Tongue (tissue), 1 donor: ENCODE measurements at regions not wholly inside any gene's neighbourhood (a gene's known extent, or its start where the extent isn't known, plus 50 kb on each side); places are given as distances from the start of the nearest gene placed in this dataset.
"Not testable (repeated sequence)": the region's sequence is repeated elsewhere in the genome, so short reads cannot be mapped to it uniquely, and the experiment has no call there.

Source experiments
- DNase-seq: peaks from one replicate; pipeline ENCODE4 v3.0.0-alpha.2; 2015

DNA sequence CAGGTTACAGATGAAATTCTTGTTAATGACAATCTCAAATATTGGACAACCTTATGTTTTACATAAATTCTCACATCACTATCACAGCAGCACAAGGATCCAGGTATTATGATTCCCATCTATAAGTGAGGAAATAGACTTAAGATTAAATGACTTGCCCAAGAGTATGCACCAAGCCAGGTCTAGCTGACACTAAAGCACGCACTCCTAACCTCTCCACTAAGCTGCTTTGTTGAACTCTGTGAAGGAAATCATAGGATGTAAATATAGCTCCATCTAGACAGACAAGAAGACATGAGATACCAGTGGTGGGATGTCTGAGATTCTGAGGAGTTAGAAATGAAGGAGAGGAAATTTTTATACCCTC is 87.9 kb downstream of the PHLDA1 start:
- no peak for DNase-seq

DNA sequence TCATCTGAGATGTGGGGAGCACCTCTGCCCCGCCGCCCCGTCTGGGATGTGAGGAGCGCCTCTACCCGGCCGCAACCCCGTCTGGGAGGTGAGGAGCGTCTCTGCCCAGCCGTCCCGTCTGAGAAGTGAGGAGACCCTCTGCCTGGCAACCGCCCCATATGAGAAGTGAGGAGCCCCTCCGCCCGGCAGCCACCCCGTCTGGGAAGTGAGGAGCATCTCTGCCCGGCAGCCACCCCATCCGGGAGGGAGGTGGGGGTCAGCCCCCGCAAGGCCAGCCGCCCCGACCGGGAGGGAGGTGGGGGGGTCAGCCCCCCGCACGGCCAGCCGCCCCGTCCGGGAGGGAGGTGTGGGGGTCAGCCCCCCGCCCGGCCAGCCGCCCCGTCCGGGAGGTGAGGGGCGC is 89.9 kb downstream of the PHLDA1 start:
- DNase-seq = not testable (repeated sequence)

DNA sequence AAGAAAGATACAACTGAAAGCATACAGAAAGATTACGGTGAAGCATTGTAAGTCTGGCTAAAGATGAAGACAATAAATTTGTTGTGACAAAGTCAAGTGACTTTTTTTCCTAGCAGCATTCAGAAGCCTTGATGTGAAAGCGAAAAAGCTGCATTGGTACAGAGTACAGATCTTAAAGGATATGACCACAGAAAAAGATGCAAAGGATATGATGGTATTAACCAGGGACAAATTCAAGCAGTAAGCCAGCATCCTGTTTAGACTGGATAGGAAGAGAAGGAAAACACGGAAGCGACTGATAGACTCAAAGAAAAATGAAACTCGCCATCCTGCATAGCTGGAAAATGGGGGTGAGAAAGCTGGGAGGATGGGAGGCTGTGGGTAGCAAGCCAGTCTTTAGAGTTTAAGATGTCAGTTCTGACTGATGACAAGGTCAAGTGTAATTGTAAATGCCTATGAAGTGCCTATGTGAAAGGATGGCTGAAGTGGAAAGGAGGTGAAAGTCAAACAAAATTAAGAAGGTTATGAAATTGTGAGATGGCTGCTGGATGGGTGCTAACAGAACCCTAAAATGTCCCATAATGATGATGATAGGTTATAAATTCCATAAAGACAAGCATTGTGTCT is 92.4 kb downstream of the PHLDA1 start:
- no peak for DNase-seq

DNA sequence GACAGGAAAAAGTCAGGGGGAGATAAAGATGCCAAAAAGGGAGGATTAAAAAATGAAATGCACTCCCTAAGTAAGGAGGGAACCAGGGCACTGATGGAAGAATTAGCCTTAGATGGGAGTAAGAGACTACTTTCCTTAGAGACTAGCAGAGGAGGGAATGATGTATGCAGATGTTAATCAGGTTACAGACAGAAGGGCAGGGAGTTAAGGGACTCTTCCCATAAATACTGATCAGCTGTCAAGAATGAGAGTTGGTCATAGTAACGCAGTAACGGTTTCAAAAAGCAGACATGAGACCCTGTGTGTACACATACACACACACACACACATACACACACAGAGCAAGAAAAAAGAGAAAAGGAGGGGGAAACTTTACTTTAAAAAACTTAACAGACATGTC is 93.4 kb downstream of the PHLDA1 start:
- DNase-seq = peak; percentile 11

DNA sequence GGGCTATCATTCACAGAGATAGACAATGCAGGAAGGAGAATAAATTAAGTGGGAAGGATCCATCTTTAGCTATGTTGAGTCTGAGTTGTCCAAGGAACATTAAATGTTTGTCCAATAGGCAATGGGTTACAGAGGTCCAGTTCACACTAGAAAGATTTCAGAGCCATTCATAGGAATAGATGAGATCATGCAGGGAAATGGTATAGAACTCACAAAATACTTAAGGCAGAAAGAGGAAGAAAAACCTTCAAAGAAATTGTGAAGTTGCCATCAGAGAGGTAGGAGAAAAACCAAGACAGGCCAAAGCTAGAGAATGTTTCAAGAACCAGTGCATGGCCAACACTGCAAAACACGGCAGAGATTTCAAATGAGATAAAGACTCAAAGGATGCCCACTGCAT is 94.1 kb downstream of the PHLDA1 start:
- no peak for DNase-seq

GRCh38 chr12:75936515-75937440 is 94.8 kb downstream of the PHLDA1 start:
- DNase-seq = no peak

- no peak for DNase-seq
These were observed 95.9 kb downstream of the PHLDA1 start for GRCh38 chr12:75935539-75936242.

DNA sequence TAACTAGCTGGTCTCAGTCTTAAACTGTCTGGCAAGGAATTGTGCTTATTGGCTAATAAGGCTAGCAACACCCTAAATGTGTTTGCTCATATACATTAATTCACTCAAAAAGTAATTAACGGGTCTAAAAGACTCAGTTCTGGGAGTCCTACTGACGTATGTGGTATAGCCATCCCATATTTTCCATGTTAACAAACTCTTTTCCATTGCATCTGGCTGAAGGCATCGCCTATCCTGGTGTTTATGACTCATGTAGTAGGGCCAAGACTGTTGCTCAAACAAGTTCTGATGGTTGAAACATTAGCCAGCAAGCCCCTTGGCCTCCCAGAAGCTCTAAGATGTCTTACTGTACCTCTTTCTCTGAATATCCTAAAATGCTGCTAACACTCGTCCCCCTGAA is 98.5 kb downstream of the PHLDA1 start:
- no peak for DNase-seq

GRCh38 chr12:75932241-75932640 is 99.3 kb downstream of the PHLDA1 start:
- DNase-seq = no peak

DNA sequence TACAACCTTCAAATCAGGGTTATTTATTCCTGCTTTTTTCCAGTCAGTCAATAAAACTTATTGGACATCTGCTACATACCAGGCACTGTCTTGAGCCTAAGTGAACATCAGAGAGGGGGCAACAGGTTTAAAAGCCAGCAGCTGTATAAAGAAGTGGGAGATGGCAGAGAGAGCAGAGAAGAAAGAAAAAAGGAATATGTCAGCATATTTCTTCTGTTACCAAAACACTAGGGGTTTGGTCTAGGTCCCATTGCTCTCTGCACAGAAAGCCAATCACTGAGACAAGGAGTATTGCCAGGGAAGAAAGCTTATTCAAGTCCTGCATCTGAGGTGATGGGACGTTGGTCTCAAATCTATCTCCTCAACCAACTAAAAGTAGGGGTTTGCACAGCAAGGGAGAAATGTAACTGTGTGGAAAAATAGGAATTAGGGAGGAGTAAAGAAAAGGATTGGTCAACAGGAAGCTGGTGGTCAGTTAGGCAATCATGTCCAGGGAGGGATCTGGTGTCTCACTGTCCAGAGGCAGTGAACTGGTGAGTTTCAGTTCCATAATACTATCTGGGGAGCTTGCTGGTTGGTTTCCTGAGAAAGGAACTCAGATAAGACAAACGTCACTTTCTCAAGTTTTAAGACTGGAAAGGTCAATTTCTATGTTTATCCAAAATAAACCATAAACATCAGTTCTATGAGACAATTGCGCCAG is 107.5 kb downstream of the PHLDA1 start:
- no peak for DNase-seq

GRCh38 chr12:75922944-75923642 is 108.5 kb downstream of the PHLDA1 start:
- DNase-seq = no peak

- no peak for DNase-seq
These were observed 109.8 kb downstream of the PHLDA1 start for GRCh38 chr12:75921622-75922289.

DNA sequence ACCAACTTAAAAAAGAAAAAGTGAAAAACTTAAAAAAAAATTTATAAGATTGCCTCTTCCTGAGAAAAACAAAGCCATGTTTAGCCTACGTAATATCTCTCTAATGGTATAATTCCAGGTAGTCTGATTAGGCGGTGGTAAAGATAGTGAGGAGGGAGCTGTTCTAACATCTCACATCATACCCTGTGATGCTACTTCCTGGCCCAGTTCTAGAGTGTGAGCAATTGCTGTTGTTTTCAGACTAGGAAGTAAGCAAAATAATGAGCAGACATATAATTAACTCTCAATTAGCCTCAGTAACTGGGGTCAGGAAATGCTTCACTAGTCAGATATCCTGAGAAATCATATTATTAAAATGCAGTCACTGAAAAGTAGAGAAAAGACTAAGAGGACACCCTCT is 113.9 kb downstream of the PHLDA1 start:
- DNase-seq = no peak

- no peak for DNase-seq
These were observed 114.5 kb downstream of the PHLDA1 start for GRCh38 chr12:75917083-75917482.

- DNase-seq = peak; percentile 69
These were observed 117.8 kb downstream of the PHLDA1 start for GRCh38 chr12:75913502-75914351.

DNA sequence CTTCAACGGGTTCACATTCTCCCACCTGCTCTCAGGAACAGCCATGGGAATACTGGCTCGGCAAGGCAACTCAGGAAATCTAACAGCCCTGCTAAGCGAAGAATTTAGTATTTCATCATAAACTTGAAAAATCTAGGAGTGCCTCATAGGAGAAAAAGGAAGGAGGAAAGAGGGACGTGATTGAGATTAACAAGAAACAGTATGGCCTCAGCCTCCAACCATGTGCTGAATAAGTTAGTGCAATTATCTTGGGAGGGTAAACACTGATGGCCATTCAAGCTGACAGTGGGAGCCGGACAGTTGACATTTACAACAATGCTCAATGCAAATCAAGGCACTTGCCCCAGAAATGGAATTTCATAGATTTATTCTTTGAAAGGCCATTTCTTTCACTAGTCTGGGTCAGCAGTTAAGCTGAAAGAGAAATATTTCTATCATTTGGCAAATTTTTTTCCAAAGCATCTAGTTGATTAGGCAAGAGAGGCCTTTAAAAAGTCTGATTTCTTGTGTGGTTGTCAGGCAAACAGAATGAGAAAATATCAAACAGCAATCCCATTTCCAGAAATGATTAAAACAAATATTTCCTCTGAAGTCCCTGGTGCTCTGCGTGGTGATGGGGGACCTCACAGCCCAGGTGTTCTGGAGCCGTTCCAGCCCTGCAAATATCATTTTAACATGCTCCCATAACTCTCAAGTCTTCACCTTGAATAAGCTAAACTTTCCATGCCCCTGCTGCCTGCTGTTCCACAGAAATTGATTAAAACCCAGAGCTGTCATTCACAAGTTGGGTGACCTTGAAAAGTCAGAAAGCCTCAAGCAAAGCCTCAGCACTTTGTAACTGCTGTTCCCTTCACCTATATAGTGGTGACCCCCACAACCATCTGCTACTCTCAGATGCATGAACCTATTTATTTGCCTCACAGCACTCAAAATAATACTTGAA is 121.6 kb downstream of the PHLDA1 start:
- peak; percentile 56 for DNase-seq

GRCh38 chr12:75908961-75909605 is 122.5 kb downstream of the PHLDA1 start:
- DNase-seq = peak; percentile 97

- DNase-seq = no peak
These were observed 125.7 kb downstream of the PHLDA1 start for GRCh38 chr12:75905922-75906321.
